Activated T-helper 1 cell treated with anti-CD3 and anti-CD28 coated beads, Interleukin-12 subunit alpha, Interleukin-12 subunit beta, Interleukin-2, Interleukin-4 antibody, amounts not matched to agents 30 ng/mL and 10 ng/mL and 1 ng/mL, durations not matched to agents 14 hours and 24 hours and 36 hours (primary cell): ENCODE measurements at regions not wholly inside any gene's neighbourhood (a gene's known extent, or its start where the extent isn't known, plus 50 kb on each side); places are given as distances from the start of the nearest gene placed in this dataset.

Experiments
- DNase-seq: peaks from one replicate; pipeline ENCODE4 v3.0.0; 2021; ENCODE audit warnings: low spot score
- H3K27ac Mint-ChIP-seq: one replicate; pipeline ENCODE4 v1.8.0; 2021; ENCODE audit warnings: mild to moderate bottlenecking, mixed read lengths
- H3K27me3 Mint-ChIP-seq: one replicate; pipeline ENCODE4 v1.8.0; 2022; ENCODE audit warnings: mild to moderate bottlenecking, moderate library complexity, mixed read lengths; ENCODE audit not compliant: insufficient read depth
- H3K36me3 Mint-ChIP-seq: one replicate; pipeline ENCODE4 v1.8.0; 2021; ENCODE audit warnings: low read depth, mixed read lengths
- H3K4me1 Mint-ChIP-seq: one replicate; pipeline ENCODE4 v1.8.0; 2021; ENCODE audit warnings: low read depth, mixed read lengths
- H3K4me3 Mint-ChIP-seq: one replicate; pipeline ENCODE4 v1.8.0; 2021; ENCODE audit warnings: mild to moderate bottlenecking, moderate library complexity, mixed read lengths
- H3K9me3 Mint-ChIP-seq: one replicate; pipeline ENCODE4 v1.8.0; 2021; ENCODE audit warnings: mixed read lengths
- intact Hi-C: fragments of 100-400 bp; cut with micrococcal nuclease; formaldehyde crosslinking; loops from one replicate; pipeline ENCODE4 v1.15.1; 2024

DNA sequence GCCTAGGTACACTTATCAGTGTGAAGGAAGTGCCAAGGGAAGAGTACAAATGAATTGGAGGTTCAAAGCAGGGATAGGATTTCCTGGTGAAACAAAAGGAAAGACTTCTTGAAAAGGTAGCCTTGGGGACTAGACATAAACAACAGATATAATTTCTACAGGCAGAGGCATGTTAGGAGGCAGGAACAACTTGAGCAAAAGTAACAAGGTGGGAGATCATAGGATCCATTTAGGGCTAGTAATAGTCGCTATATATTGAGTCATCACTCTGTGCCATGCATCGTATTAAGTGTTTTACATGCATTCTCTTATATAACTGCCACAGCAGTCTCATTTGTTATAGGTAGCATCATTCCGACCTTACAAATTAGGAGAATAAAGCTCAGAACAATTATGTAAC lies 98.3 kb upstream of the EOLA2 start:
- no peaks in the 10 kb centered on the region for H3K36me3 Mint-ChIP-seq
- intact Hi-C loops: no loop called here
- DNase-seq: no peak
- no peaks in the 10 kb centered on the region for H3K4me1 Mint-ChIP-seq
- H3K27me3 Mint-ChIP-seq: peaks cover 14% of the 10 kb centered on the region
- no peak overlapping the region for H3K27ac Mint-ChIP-seq
- H3K9me3 Mint-ChIP-seq: peaks cover 8% of the 10 kb centered on the region
- no peak overlapping the region for H3K4me3 Mint-ChIP-seq

DNA sequence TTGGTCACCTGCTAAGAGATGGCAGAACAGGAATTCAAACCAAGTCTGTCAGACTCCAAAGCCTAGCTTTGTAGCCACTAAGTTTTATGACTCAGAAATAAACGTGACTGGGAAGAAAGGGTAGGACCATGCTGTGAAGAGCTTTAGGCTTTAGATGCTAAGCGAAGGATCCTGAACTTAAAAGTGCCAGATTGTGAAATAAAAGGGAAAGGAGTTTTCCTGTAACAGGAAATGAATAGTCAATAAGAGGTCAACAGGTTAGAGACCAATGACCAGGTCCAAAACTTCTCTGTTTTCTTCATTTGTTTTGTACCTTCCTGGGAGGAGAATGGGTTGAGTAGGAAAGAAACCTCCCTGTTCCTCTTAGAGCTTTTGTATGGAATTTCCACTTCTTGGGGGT lies 98.8 kb upstream of the EOLA2 start:
- Mint-ChIP-seq H3K27me3 (peaks cover 14% of the 10 kb centered on the region), H3K27ac (no peak overlapping the region), H3K9me3 (peaks cover 8% of the 10 kb centered on the region), H3K4me1 (no peaks in the 10 kb centered on the region), H3K4me3 (no peak overlapping the region), H3K36me3 (no peaks in the 10 kb centered on the region)
- DNase-seq: no peak
- intact Hi-C loops: no loop called here

DNA sequence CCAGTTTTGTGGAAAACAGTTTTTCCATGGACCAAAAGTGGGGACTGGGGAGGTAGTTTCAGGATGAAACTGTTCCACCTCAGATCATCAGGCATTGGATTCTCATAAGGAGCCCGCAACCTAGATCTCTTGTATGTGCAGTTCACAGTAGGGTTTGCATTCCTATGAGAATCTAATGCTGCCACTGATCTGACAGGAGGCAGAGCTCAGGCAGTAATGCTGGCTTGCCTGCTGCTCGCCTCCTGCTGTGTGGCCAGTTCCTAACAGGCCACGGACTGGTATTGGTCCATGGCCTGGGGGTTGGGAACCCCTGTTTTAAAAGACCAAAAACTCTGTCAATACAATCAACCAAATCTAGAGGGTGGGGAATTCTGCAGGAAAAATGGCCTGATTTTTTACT lies 100.0 kb upstream of the EOLA2 start:
- DNase-seq: no peak
- intact Hi-C loops: no loop called here
- H3K27me3 Mint-ChIP-seq: peaks cover 11% of the 10 kb centered on the region
- H3K4me3 Mint-ChIP-seq: no peak overlapping the region
- H3K27ac Mint-ChIP-seq: no peak overlapping the region
- no peaks in the 10 kb centered on the region for H3K4me1 Mint-ChIP-seq
- no peaks in the 10 kb centered on the region for H3K36me3 Mint-ChIP-seq
- H3K9me3 Mint-ChIP-seq: peaks cover 8% of the 10 kb centered on the region

DNA sequence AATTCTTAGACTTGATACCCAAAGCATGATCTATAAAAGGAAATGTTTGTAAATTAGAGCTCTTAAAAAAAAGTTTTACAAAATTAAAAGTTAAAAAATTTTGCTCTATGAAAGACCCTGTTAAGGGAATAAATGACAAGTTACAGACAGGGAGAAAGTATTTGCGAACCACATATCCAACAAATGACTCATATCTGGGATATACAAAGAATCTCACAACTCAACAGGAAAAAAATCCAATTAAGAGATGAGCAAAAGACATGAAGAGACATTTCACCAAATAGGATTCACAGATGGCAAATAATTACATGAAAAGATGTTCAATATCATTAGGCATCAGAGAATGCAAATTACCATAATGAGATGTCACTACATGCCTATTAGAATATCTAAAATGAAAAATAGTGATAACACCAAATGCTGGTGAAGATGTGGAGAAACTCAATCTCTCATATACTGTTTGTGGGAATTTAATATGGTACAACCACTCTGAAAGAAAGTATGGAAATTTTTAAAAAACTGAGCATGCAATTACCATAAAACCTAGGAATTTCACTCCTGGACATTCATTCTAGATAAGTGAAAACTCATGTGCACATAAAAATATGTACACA lies 100.8 kb upstream of the EOLA2 start:
- no peaks in the 10 kb centered on the region for H3K4me1 Mint-ChIP-seq
- intact Hi-C loops: no loop called here
- DNase-seq: no peak
- peaks cover 8% of the 10 kb centered on the region for H3K9me3 Mint-ChIP-seq
- H3K36me3 Mint-ChIP-seq: no peaks in the 10 kb centered on the region
- H3K27ac Mint-ChIP-seq: no peak overlapping the region
- H3K4me3 Mint-ChIP-seq: no peak overlapping the region
- H3K27me3 Mint-ChIP-seq: peaks cover 11% of the 10 kb centered on the region

DNA sequence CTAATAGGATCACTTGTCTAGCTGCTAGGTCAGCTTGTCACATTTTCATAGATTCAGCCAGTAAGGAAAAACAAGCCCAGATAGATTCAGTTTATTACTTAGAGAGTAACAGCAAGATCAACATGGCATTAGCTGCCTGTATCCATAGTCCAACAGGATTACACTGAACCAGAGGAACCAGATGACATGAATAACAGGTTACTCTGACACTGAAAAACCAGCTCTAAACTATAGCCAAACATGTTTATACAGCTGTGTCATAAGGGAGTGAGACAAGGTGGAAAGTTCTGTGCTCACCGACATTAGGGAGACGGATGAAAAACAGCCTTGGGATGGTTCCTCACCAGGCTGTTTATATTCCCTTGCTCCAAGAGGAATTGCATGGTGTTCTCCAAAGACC lies 102.9 kb upstream of the EOLA2 start:
- no peak overlapping the region for H3K4me3 Mint-ChIP-seq
- no peaks in the 10 kb centered on the region for H3K4me1 Mint-ChIP-seq
- no peak for DNase-seq
- no peaks in the 10 kb centered on the region for H3K36me3 Mint-ChIP-seq
- peaks cover 16% of the 10 kb centered on the region for H3K27me3 Mint-ChIP-seq
- intact Hi-C loops: no loop called here
- H3K27ac Mint-ChIP-seq: no peak overlapping the region
- no peaks in the 10 kb centered on the region for H3K9me3 Mint-ChIP-seq

DNA sequence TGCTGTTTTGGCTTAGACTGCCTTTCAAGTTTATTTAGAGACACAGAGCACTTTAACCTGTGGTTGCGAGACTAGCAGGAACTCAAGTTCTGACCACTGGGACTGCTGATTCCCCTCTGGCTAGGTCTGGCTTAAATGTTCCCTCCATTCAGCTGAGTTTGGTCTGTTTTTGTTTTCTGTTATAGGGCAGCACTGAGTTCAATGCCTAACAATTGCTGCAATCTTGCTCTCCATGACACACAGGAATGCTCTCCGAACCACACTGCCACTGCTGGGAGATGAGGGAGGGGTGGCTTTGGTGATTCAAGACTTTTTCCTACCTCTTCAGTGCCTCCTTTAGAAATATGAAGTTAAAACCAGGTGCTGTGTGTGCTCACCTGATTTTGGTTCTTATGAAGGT lies 106.3 kb upstream of the EOLA2 start:
- no peaks in the 10 kb centered on the region for H3K9me3 Mint-ChIP-seq
- no peak overlapping the region for H3K27ac Mint-ChIP-seq

DNA sequence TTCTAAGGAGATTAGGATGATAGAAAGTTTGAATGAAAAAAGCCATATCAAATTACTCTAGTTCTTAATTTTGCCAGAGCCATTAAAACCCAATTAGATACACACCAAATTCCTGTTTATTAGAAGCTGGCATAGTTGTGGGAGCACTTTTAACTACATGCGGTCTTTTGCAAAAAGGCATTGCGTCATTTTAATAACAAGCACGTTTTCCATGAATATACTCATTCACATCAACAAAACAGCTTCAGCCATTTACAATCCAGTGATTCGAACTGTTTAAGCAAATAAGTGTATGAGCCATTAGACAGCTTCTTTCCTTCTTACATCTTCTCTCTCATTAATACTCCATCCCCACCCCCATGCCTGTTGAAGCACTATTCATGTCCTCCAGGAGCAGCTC lies 109.5 kb upstream of the EOLA2 start:
- Mint-ChIP-seq H3K36me3 (no peaks in the 10 kb centered on the region), H3K27me3 (peaks cover 17% of the 10 kb centered on the region), H3K27ac (no peak overlapping the region), H3K9me3 (no peaks in the 10 kb centered on the region), H3K4me3 (no peak overlapping the region), H3K4me1 (no peaks in the 10 kb centered on the region)
- no peak for DNase-seq
- intact Hi-C loops: no loop called here

More for the DNA sequence above, 106.3 kb upstream of the EOLA2 start:
- no peak for DNase-seq
- intact Hi-C loops: no loop called here
- H3K4me1 Mint-ChIP-seq: no peaks in the 10 kb centered on the region
- H3K4me3 Mint-ChIP-seq: no peak overlapping the region
- no peaks in the 10 kb centered on the region for H3K36me3 Mint-ChIP-seq
- peaks cover 19% of the 10 kb centered on the region for H3K27me3 Mint-ChIP-seq

DNA sequence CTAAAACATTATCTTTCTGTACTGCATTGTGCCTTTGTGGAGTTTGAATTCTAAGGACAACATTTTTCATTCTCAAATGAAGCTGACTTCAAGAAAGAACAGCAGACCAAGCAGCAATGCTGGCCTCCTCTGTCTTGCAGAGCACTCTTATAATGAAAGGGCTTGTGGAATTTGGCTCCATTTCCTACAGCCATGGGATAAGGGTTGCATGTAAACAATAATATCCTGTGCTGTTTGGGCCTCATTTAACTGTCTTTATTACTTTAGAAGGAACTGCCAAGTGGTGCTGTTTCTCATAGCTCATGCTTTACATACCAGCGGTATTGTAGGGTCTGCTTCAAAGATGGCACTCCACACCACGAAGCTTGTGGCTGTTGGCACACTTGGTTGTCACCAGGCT lies 111.4 kb upstream of the EOLA2 start:
- Mint-ChIP-seq H3K9me3 (no peaks in the 10 kb centered on the region), H3K4me1 (no peaks in the 10 kb centered on the region), H3K36me3 (no peaks in the 10 kb centered on the region), H3K4me3 (no peak overlapping the region), H3K27me3 (peaks cover 14% of the 10 kb centered on the region), H3K27ac (no peak overlapping the region)
- DNase-seq: no peak
- intact Hi-C loops: no loop called here

DNA sequence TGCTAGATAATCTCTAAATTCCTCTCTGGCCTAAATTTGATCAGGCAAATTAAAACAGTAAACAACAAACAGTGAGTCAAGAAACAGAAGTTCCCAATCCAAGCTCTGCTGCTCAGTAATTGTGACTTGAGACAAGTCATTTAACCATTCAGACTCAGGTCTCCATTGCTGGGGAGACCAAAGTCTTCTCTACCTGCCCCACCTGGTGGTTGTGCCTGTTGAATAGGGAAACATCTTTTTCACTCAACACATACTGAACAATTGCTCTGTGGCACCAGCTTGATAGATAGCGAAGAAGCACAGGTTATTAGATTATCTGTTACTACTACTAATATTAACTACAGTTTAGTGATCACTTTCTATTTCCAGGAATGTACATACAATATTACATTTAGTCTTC lies 112.1 kb upstream of the EOLA2 start:
- Mint-ChIP-seq H3K27me3 (peaks cover 10% of the 10 kb centered on the region), H3K4me3 (no peak overlapping the region), H3K9me3 (no peaks in the 10 kb centered on the region), H3K27ac (no peak overlapping the region), H3K36me3 (no peaks in the 10 kb centered on the region), H3K4me1 (no peaks in the 10 kb centered on the region)
- intact Hi-C loops: no loop called here
- DNase-seq: no peak

DNA sequence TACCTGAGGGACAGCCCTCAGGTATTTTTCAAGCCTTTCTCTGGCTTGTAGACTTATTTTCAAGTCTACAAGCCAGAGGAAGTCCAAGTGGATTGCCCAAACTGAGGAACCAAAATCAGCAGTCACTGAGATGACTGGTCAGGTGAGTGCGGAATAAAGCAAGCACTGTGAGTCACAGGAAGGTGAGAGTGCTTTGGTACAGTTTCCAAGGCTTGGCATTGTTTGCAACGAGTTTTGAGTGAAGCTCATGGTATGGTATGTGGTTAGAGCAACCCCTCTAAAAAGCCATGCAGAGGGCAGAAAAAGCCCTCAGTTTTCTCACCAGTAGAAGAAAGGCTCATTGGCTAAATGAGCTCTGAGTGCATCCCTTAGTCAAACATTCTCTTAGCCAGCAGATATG lies 112.8 kb upstream of the EOLA2 start:
- H3K4me3 Mint-ChIP-seq: no peak overlapping the region
- H3K4me1 Mint-ChIP-seq: no peaks in the 10 kb centered on the region
- intact Hi-C loops: no loop called here
- peaks cover 12% of the 10 kb centered on the region for H3K27me3 Mint-ChIP-seq
- no peak overlapping the region for H3K27ac Mint-ChIP-seq
- H3K36me3 Mint-ChIP-seq: no peaks in the 10 kb centered on the region
- no peaks in the 10 kb centered on the region for H3K9me3 Mint-ChIP-seq
- no peak for DNase-seq

DNA sequence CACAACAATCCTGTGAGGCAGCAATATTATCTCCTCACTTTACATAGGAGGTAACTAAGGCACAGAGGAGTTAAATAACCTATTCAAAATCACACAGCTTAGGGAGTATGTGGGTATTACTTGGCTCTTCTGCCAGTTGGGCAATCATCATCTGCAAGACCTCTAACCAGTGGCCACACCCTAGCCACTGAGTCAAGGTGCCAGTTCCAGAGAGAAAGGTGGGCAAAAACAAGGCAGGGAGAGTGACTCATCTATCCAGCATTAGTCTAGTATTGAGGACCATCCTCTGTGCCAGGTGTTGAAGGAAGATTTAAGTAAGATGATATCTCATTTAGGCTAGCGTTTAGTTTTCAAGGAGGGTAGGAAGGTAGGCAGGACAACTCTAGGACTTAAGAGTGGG lies 113.9 kb upstream of the EOLA2 start:
- H3K36me3 Mint-ChIP-seq: no peaks in the 10 kb centered on the region
- H3K4me1 Mint-ChIP-seq: no peaks in the 10 kb centered on the region
- intact Hi-C loops: no loop called here
- no peak overlapping the region for H3K4me3 Mint-ChIP-seq
- H3K9me3 Mint-ChIP-seq: no peaks in the 10 kb centered on the region
- no peak for DNase-seq
- peaks cover 6% of the 10 kb centered on the region for H3K27me3 Mint-ChIP-seq
- H3K27ac Mint-ChIP-seq: no peak overlapping the region

DNA sequence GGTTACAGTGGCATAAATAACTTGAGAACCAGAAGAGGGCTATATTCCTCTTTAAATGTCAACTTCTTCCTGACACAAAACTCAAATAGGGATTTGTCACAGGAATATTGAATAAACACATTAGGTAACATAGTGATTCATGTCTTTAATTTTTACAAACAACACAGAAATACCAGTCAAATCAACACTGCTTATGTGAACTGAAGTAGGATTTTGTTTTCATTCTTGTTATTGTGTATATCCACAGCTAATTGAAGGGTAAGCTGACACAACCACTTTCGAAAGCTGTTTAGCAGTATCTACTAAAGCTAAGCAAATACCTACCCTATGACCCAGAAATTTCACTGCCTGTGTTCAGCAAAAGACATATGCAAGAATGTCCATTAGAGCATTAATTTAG lies 120.4 kb upstream of the EOLA2 start:
- DNase-seq: no peak
- Mint-ChIP-seq H3K36me3 (no peaks in the 10 kb centered on the region), H3K27me3 (peaks cover 11% of the 10 kb centered on the region)

DNA sequence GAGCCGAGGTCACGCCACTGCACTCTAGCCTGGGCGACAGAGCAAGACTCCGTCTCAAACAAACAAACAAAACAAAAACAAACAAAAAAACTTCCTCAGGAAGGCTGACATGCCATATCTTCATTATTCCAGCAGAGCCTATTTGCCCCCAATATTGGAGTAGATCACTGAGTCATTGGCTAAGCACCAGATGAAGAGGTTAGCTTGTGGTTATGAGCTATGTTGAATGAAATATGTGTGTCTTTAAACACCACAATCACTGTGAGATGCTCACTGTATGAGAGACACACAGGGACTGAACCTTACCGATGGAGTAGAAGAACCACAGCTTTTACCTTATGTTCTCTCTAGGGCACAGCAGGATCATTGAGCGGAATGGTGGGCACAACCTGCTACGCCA lies 122.1 kb upstream of the EOLA2 start:
- Mint-ChIP-seq H3K36me3 (no peaks in the 10 kb centered on the region), H3K27me3 (peaks cover 9% of the 10 kb centered on the region), H3K9me3 (no peaks in the 10 kb centered on the region), H3K4me3 (no peak overlapping the region), H3K4me1 (no peaks in the 10 kb centered on the region), H3K27ac (no peak overlapping the region)
- DNase-seq: no peak
- intact Hi-C loops: no loop called here

More for the DNA sequence above, 120.4 kb upstream of the EOLA2 start:
- no peak overlapping the region for H3K27ac Mint-ChIP-seq
- H3K4me1 Mint-ChIP-seq: no peaks in the 10 kb centered on the region
- no peak overlapping the region for H3K4me3 Mint-ChIP-seq
- H3K9me3 Mint-ChIP-seq: no peaks in the 10 kb centered on the region
- intact Hi-C loops: no loop called here
